ENCODE measurements at regions not wholly inside any gene's neighbourhood (a gene's known extent, or its start where the extent isn't known, plus 50 kb on each side); places are given as distances from the start of the nearest gene placed in this dataset.

DNA sequence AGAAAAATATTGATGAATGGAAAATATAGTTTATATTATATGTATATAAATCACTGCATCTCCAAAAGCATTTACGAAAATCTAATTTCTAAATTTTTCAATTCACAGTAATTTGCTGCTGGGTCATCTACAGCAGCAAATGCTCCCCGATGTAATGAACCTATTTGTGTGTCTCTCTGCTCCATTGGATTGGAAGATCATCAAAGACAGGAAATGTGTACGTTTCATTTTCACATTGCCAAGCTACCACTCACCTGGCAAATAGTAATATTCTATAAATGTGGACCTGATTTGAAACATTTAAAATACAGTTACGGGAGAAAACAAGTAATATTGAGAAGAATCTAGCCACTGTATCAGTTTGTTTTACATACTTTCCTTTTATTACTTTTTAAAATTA lies 317.7 kb downstream of the PAPSS1 start:
- no peak overlapping the region for H3K23ac ChIP-seq (ENCODE audit: low read length)
- no peaks in the 10 kb centered on the region for H3K9me3 ChIP-seq (ENCODE audit: insufficient read depth, low read depth, low read length)
- no peak overlapping the region for H3K9ac ChIP-seq (ENCODE audit: low read length)
- no CpG with 5 or more reads among the region's 4 CpGs for WGBS (ENCODE audit: extremely low coverage, insufficient coverage, insufficient read length)
- H2AK5ac ChIP-seq (ENCODE audit: low read length), result no peak overlapping the region
- no peak overlapping the region for H3K27ac ChIP-seq (ENCODE audit: low read depth, low read length)
- H3K18ac ChIP-seq (ENCODE audit: low read length), result no peak overlapping the region
- H3K14ac ChIP-seq (ENCODE audit: low read length), result no peak overlapping the region
- DNase-seq, result no peak
- no peak overlapping the region for H3K4me2 ChIP-seq (ENCODE audit: low read length)
- H4K12ac ChIP-seq (ENCODE audit: low read depth, low read length), result no peak overlapping the region
- no peaks in the 10 kb centered on the region for H3K36me3 ChIP-seq (ENCODE audit: control insufficient read depth in 1 of 2, insufficient read depth in 2 of 2, low read length in 2 of 2)
- H2AFZ ChIP-seq (ENCODE audit: insufficient read depth, low read length, poor library complexity), result no peak overlapping the region
- no peak overlapping the region for H2BK120ac ChIP-seq (ENCODE audit: insufficient read depth, low read length, poor library complexity)
- no peak overlapping the region for H2BK5ac ChIP-seq (ENCODE audit: low read depth, low read length, poor library complexity)
- H3K4ac ChIP-seq (ENCODE audit: low read depth, low read length), result no peak overlapping the region
- H3K27me3 ChIP-seq (ENCODE audit: insufficient read depth, low read length), result no peaks in the 10 kb centered on the region
- H3K4me3 ChIP-seq (ENCODE audit: low read depth, low read length), result no peak overlapping the region
- no peak overlapping the region for H4K91ac ChIP-seq (ENCODE audit: low read depth, low read length)
- H3K79me1 ChIP-seq (ENCODE audit: low read length), result no peaks in the 10 kb centered on the region
- no peaks in the 10 kb centered on the region for H3K79me2 ChIP-seq (ENCODE audit: control insufficient read depth, insufficient read depth, low read length, poor library complexity)
- H2BK12ac ChIP-seq (ENCODE audit: low read length), result no peak overlapping the region
- no peaks in the 10 kb centered on the region for H3K4me1 ChIP-seq (ENCODE audit: control insufficient read depth in 1 of 2, insufficient read depth in 2 of 2, low read length in 2 of 2)
- H4K8ac ChIP-seq (ENCODE audit: low read depth, low read length), result no peak overlapping the region

DNA sequence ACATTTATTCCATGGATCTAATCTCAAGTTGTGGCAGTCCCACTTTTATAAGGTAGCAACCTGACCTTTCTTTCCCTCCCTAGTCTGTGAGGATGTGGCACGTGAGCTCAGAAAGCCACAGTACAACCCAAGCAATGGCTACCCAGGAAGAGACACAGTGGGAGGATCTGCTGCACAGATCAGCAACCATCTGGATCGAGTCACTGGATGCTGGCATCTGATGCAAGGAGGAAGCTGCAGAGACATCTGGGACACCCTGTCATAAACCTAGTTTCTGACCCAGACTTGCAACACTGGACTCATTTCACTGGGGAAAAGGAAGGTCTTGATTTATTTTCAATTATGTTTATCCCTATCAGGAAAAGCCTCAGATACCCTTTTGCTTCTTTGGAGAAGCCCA lies 327.1 kb downstream of the PAPSS1 start:
- Histone ChIP-seq H3K27me3 (ENCODE audit: insufficient read depth, low read length) (no peaks in the 10 kb centered on the region), H2BK120ac (ENCODE audit: insufficient read depth, low read length, poor library complexity) (no peak overlapping the region), H3K27ac (ENCODE audit: low read depth, low read length) (no peak overlapping the region), H3K4me2 (ENCODE audit: low read length) (no peak overlapping the region), H2AK5ac (ENCODE audit: low read length) (no peak overlapping the region), H4K8ac (ENCODE audit: low read depth, low read length) (no peak overlapping the region), H3K18ac (ENCODE audit: low read length) (no peak overlapping the region), H3K4ac (ENCODE audit: low read depth, low read length) (no peak overlapping the region), H3K36me3 (ENCODE audit: control insufficient read depth in 1 of 2, insufficient read depth in 2 of 2, low read length in 2 of 2) (no peaks in the 10 kb centered on the region), H3K79me2 (ENCODE audit: control insufficient read depth, insufficient read depth, low read length, poor library complexity) (no peaks in the 10 kb centered on the region), H3K23ac (ENCODE audit: low read length) (no peak overlapping the region), H4K91ac (ENCODE audit: low read depth, low read length) (no peak overlapping the region), H2BK12ac (ENCODE audit: low read length) (no peak overlapping the region), H2BK5ac (ENCODE audit: low read depth, low read length, poor library complexity) (no peak overlapping the region), H3K9ac (ENCODE audit: low read length) (no peak overlapping the region), H2AFZ (ENCODE audit: insufficient read depth, low read length, poor library complexity) (no peak overlapping the region), H3K9me3 (ENCODE audit: insufficient read depth, low read depth, low read length) (no peaks in the 10 kb centered on the region), H3K4me1 (ENCODE audit: control insufficient read depth in 1 of 2, insufficient read depth in 2 of 2, low read length in 2 of 2) (no peaks in the 10 kb centered on the region), H4K12ac (ENCODE audit: low read depth, low read length) (no peak overlapping the region), H3K4me3 (ENCODE audit: low read depth, low read length) (no peak overlapping the region), H3K14ac (ENCODE audit: low read length) (no peak overlapping the region), H3K79me1 (ENCODE audit: low read length) (no peaks in the 10 kb centered on the region)
- WGBS (ENCODE audit: extremely low coverage, insufficient coverage, insufficient read length), result no CpG with 5 or more reads among the region's 2 CpGs
- DNase-seq, result peak in 1 of 2 donors; percentile 33

DNA sequence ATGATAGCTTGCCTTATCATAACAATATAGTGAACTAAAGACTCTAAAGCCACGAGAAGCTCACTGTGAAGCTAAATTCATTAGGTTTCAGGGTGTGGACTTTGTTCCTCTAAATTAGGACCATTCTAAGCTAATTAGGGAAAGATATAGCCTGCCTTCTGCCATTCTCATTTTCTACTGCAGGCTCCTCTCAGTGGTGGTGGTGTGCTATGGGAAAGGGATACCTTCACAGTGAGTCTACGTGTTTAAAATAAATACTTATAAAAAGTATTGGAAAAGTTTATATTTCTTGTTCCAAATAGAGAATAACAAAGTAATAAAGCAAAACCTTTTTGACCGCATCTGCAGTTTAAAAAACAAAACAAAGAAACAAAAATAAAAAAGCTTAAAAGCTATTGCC lies 327.7 kb downstream of the PAPSS1 start:
- H3K23ac ChIP-seq (ENCODE audit: low read length), result no peak overlapping the region
- H3K4me2 ChIP-seq (ENCODE audit: low read length), result no peak overlapping the region
- H3K9me3 ChIP-seq (ENCODE audit: insufficient read depth, low read depth, low read length), result no peaks in the 10 kb centered on the region
- no peak overlapping the region for H4K91ac ChIP-seq (ENCODE audit: low read depth, low read length)
- H2BK120ac ChIP-seq (ENCODE audit: insufficient read depth, low read length, poor library complexity), result no peak overlapping the region
- H2BK12ac ChIP-seq (ENCODE audit: low read length), result no peak overlapping the region
- H3K4ac ChIP-seq (ENCODE audit: low read depth, low read length), result no peak overlapping the region
- no peaks in the 10 kb centered on the region for H3K4me1 ChIP-seq (ENCODE audit: control insufficient read depth in 1 of 2, insufficient read depth in 2 of 2, low read length in 2 of 2)
- H4K8ac ChIP-seq (ENCODE audit: low read depth, low read length), result no peak overlapping the region
- H2AFZ ChIP-seq (ENCODE audit: insufficient read depth, low read length, poor library complexity), result no peak overlapping the region
- no peak overlapping the region for H4K12ac ChIP-seq (ENCODE audit: low read depth, low read length)
- H3K18ac ChIP-seq (ENCODE audit: low read length), result no peak overlapping the region
- no CpG with 5 or more reads among the region's 3 CpGs for WGBS (ENCODE audit: extremely low coverage, insufficient coverage, insufficient read length)
- H3K9ac ChIP-seq (ENCODE audit: low read length), result no peak overlapping the region
- no peaks in the 10 kb centered on the region for H3K79me2 ChIP-seq (ENCODE audit: control insufficient read depth, insufficient read depth, low read length, poor library complexity)
- no peak overlapping the region for H3K4me3 ChIP-seq (ENCODE audit: low read depth, low read length)
- no peak for DNase-seq
- H3K36me3 ChIP-seq (ENCODE audit: control insufficient read depth in 1 of 2, insufficient read depth in 2 of 2, low read length in 2 of 2), result no peaks in the 10 kb centered on the region
- no peaks in the 10 kb centered on the region for H3K79me1 ChIP-seq (ENCODE audit: low read length)
- H3K27ac ChIP-seq (ENCODE audit: low read depth, low read length), result no peak overlapping the region
- no peak overlapping the region for H2AK5ac ChIP-seq (ENCODE audit: low read length)
- no peak overlapping the region for H3K14ac ChIP-seq (ENCODE audit: low read length)
- H2BK5ac ChIP-seq (ENCODE audit: low read depth, low read length, poor library complexity), result no peak overlapping the region
- no peaks in the 10 kb centered on the region for H3K27me3 ChIP-seq (ENCODE audit: insufficient read depth, low read length)

DNA sequence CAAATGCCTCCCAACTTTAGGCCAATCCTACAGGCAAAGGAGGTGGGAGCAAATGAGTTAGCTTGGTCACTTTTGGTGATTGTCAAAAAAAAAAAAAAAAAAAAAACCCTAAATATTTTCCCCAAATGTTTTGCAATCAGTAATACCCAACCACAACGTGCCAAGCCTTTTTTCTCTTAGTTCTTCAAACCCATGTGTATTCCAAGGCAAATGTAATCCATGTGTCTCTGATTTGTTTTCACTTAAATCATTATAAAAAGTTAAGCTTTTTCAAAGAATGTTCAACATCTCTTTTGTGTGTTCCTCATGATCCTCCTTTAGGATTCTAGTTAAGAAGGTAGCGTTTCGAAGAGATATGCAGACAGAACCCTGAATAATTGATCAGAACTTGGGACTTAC lies 328.4 kb downstream of the PAPSS1 start:
- DNase-seq, result no peak
- H2BK120ac ChIP-seq (ENCODE audit: insufficient read depth, low read length, poor library complexity), result no peak overlapping the region
- no peak overlapping the region for H4K8ac ChIP-seq (ENCODE audit: low read depth, low read length)
- no peak overlapping the region for H2BK12ac ChIP-seq (ENCODE audit: low read length)
- 100% methylated on average over 1 of the region's 3 CpGs for WGBS (ENCODE audit: extremely low coverage, insufficient coverage, insufficient read length)
- H3K79me2 ChIP-seq (ENCODE audit: control insufficient read depth, insufficient read depth, low read length, poor library complexity), result no peaks in the 10 kb centered on the region
- H2AK5ac ChIP-seq (ENCODE audit: low read length), result no peak overlapping the region
- no peaks in the 10 kb centered on the region for H3K79me1 ChIP-seq (ENCODE audit: low read length)
- no peaks in the 10 kb centered on the region for H3K36me3 ChIP-seq (ENCODE audit: control insufficient read depth in 1 of 2, insufficient read depth in 2 of 2, low read length in 2 of 2)
- no peak overlapping the region for H2BK5ac ChIP-seq (ENCODE audit: low read depth, low read length, poor library complexity)
- no peak overlapping the region for H3K4me2 ChIP-seq (ENCODE audit: low read length)
- H3K23ac ChIP-seq (ENCODE audit: low read length), result no peak overlapping the region
- H3K27ac ChIP-seq (ENCODE audit: low read depth, low read length), result no peak overlapping the region
- H3K4me1 ChIP-seq (ENCODE audit: control insufficient read depth in 1 of 2, insufficient read depth in 2 of 2, low read length in 2 of 2), result no peaks in the 10 kb centered on the region
- H3K27me3 ChIP-seq (ENCODE audit: insufficient read depth, low read length), result no peaks in the 10 kb centered on the region
- no peak overlapping the region for H3K4ac ChIP-seq (ENCODE audit: low read depth, low read length)
- no peak overlapping the region for H2AFZ ChIP-seq (ENCODE audit: insufficient read depth, low read length, poor library complexity)
- no peak overlapping the region for H4K91ac ChIP-seq (ENCODE audit: low read depth, low read length)
- H3K9me3 ChIP-seq (ENCODE audit: insufficient read depth, low read depth, low read length), result no peaks in the 10 kb centered on the region
- no peak overlapping the region for H3K14ac ChIP-seq (ENCODE audit: low read length)
- no peak overlapping the region for H3K9ac ChIP-seq (ENCODE audit: low read length)
- H4K12ac ChIP-seq (ENCODE audit: low read depth, low read length), result no peak overlapping the region
- H3K4me3 ChIP-seq (ENCODE audit: low read depth, low read length), result no peak overlapping the region
- no peak overlapping the region for H3K18ac ChIP-seq (ENCODE audit: low read length)
